Cardiac fibroblast (primary cell): ENCODE measurements at regions not wholly inside any gene's neighbourhood (a gene's known extent, or its start where the extent isn't known, plus 50 kb on each side); places are given as distances from the start of the nearest gene placed in this dataset.
A peak's percentile ranks its signal among the peaks of the same experiment; 100 is the strongest.

Experiments
- DNase-seq, 2 donors: peaks; one replicate each; pipeline versions ENCODE4 v3.0.0 to v3.0.0-alpha.2; 2010; ENCODE audit warnings: low read depth in 2 of 2
- H3K4me3 ChIP-seq, 2 donors: replicated peaks in 1 of 2; 1 replicate in 1 of 2; 2 replicates in 1 of 2; pipeline ENCODE4 v1.5.1; 2011; ENCODE audit warnings: low read depth in 2 of 2, low read length in 2 of 2, mild to moderate bottlenecking in 2 of 2, moderate library complexity in 1 of 2
- CTCF ChIP-seq: IDR thresholded peaks from one replicate; pipeline ENCODE4 v1.5.1; 2011; ENCODE audit warnings: low read depth, mild to moderate bottlenecking, low read length, inconsistent platforms

GRCh38 chr4:125838202-125838601, 523.4 kb downstream of the FAT4 start:
- H3K4me3 ChIP-seq = no peak overlapping the region
- TF ChIP-seq CTCF = no peak
- no peak for DNase-seq

DNA sequence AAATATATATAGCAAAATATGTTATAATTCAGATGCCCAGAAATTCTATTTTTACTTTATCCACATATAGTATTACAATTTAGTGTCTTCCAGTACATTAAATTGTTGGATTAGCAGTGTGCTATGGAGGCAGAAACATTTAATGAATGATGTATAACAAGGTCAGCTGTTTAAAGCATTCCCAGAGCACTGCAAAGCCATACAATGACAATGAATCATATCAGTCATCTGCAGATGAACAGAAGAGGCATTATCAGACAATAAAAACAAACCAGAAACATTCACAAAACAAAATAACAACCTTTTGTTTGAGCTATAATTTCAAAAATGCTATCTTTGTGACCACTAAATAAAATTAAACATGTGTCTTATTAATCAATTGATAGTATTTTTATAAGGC, 524.2 kb downstream of the FAT4 start:
- H3K4me3 ChIP-seq = no peak overlapping the region
- DNase-seq = peak in 1 of 2 donors; percentile 8
- TF ChIP-seq CTCF = no peak

- no peak for TF ChIP-seq CTCF
- DNase-seq = no peak
- no peak overlapping the region for H3K4me3 ChIP-seq
Observed at GRCh38 chr4:125843947-125844346, 529.2 kb downstream of the FAT4 start.

DNA sequence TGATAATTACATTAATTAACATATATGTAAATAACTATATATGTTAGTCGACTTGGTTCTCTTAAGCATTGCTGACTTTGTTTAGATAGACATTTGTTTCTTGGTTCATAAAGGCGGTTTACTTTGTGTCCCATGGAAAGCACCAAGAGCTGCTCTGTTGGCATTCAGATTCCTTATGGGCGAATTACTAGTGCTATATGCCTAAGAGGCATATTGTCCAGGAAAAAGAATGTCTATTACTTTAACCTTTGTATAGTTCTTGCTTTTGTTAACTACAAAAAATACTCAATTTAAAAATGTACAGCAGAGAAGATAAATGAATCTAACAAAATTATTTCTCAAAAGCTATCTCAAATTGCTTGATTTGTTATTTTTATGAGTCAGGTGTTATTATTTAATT, 532.8 kb downstream of the FAT4 start:
- no peak for DNase-seq
- H3K4me3 ChIP-seq = no peak overlapping the region
- no peak for TF ChIP-seq CTCF

DNA sequence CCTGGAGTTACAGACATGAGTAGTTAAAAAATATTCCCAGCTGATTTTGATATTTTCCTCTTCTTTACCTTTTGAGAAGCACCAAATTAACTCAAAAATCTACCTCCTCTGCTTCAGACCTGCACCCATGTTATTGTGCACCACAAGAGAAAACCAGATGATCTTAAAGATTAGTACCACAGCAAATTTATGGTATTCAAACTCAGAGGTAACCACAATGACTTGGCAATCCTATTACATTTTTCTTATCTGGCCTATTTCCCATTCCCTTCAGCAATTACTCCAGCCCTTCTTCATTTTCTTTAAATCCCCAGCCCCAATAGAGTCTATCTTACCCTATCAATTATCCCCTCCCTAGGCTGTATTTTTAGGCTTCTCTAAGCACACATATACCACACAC, 535.1 kb downstream of the FAT4 start:
- TF ChIP-seq CTCF = no peak
- H3K4me3 ChIP-seq = no peak overlapping the region
- DNase-seq = peak; percentile 31 to 47

- no peak overlapping the region for H3K4me3 ChIP-seq
- TF ChIP-seq CTCF = no peak
- peak; percentile 9 to 45 for DNase-seq
Observed at GRCh38 chr4:125891597-125892258, 577.0 kb downstream of the FAT4 start.

- TF ChIP-seq CTCF = no peak
- H3K4me3 ChIP-seq = no peak overlapping the region
- DNase-seq = no peak
Observed at GRCh38 chr4:125904802-125905201, 590.0 kb downstream of the FAT4 start.
